ENCODE measurements at regions not wholly inside any gene's neighbourhood (a gene's known extent, or its start where the extent isn't known, plus 50 kb on each side); places are given as distances from the start of the nearest gene placed in this dataset.

DNA sequence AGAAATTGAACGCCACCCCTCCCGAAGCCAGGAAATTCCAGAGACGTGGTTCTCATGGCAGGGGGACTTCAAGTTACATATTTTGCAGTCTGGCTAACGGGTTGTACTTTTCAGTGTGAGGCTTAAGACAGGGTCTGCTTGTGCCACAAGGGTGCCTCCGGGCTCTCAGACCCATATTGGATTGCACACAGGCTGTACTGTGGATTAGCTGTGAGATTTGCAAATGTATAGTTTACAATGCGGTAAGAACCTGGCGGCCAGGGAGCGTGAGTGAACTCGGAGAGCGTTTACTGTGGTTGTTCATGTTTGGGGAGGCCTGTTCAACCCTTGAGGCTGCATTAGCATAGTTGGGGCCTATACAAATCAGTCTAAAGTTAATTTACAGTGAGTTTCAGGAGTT is 143.9 kb upstream of the SIX2 start:
- no peak overlapping the region for H3K4me3 Mint-ChIP-seq
- H3K27ac Mint-ChIP-seq: no peak overlapping the region
- no peaks in the 10 kb centered on the region for H3K9me3 Mint-ChIP-seq
- no peaks in the 10 kb centered on the region for H3K4me1 Mint-ChIP-seq
- no peaks in the 10 kb centered on the region for H3K36me3 Mint-ChIP-seq
- peaks cover 5% of the 10 kb centered on the region for H3K27me3 Mint-ChIP-seq

DNA sequence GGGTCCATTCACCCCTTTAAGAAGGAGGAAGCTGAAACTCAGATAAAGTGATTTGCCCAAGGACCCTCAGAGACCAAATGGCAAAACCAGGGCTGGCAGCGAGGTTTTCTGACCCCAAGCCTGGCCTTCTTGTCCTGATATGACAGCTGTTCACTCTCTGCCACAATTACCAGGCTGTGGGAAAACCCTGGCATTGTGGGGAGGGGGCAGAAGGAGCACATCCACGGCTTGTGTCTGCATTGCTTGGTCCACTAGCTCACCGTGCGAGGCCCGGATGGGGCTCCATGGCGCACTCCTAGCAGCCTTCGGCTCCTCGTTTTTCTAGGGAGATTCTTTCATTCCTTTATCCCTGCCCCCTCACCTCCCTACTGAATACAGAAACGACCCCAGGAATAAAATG is 143.4 kb upstream of the SIX2 start:
- Mint-ChIP-seq H3K36me3 (no peaks in the 10 kb centered on the region), H3K27me3 (peaks cover 5% of the 10 kb centered on the region), H3K27ac (no peak overlapping the region), H3K4me1 (no peaks in the 10 kb centered on the region), H3K9me3 (no peaks in the 10 kb centered on the region), H3K4me3 (no peak overlapping the region)

DNA sequence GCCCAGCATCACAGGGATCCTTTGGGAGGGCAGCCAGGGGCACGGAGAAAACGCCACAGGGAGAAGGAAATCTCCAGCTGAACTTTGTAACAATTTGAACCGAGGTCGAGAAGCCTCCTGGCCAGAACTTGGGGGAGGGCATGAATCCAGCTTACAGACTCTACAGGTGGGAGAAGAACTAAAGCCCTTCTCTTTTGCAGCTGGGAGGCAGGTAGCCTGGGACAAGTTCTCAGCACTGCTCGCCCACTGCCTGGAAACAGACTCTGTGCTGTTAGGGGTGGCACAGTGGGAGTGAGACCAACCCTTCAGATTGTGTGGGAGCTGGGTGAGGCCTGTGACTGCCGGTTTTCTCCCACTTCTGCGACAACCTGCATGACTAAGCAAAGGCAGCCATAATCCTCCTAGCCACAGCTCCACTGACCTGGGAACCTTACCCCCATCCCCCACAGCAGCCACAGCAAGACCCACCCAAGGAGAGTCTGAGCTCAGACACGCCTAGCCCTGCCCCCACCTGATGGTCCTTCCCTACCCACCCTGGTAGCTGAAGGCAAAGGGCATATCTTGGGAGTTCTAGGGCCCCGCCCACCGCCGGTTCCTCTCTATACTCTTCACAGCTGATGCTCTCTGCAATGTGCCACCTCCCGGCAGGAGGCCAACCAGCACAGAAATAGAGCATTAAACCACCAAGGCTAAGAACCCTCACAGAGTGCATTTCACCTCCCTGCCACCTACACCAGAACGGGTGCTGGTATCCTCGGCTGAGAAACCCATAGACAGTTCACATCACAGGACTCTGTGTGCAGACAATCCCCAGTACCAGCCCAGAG is 136.0 kb upstream of the SIX2 start:
- Mint-ChIP-seq H3K4me3 (no peak overlapping the region), H3K36me3 (no peaks in the 10 kb centered on the region), H3K27ac (no peak overlapping the region), H3K4me1 (no peaks in the 10 kb centered on the region), H3K9me3 (peaks cover 6% of the 10 kb centered on the region), H3K27me3 (peaks cover 26% of the 10 kb centered on the region)

DNA sequence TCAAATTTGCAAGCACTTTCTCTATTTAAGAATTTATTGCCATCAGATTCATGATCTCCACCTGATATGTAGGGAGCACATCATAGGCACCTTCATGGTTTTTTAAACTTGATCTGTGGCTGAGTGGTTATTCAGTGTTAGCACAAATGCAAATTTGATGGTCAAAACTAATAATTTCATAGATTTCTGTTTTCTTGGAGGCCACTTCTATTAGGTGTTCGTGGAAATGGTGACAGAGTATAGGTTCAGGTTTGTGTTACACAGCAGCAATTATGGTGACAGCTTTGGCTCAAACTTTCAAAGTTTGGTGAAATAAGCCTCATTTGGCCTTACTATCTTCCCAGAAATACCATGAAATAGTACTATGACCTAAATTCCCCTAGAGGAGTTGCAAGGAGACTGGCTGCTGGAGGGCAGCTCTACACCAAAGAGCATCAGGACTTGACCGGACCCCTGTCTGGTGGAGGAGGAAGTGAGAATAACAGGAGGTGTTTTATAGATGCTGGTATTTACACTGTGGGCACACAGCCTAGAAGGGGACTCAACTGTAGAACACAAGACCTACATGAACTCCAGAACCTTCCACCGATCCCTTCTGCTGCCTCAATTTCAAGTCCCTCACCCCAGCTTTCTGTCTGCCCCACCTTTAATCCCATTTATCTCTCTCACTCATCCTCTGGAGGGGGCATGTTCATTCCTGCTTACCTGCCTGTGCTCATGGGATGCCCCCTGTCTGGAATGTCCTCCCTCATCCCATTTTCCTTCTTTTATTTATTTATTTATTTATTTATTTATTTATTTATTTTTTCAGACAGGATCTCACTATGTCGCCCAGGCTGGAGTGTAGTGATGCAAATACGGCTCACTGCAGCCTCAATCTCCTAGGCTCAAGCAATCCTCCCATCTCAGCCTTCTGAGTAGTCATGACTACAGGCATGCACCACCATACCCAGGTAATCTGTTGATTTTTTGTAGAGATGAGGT is 132.9 kb upstream of the SIX2 start:
- H3K27ac Mint-ChIP-seq: no peak overlapping the region
- H3K9me3 Mint-ChIP-seq: peaks cover 6% of the 10 kb centered on the region
- H3K36me3 Mint-ChIP-seq: no peaks in the 10 kb centered on the region
- H3K4me1 Mint-ChIP-seq: no peaks in the 10 kb centered on the region
- no peak overlapping the region for H3K4me3 Mint-ChIP-seq
- H3K27me3 Mint-ChIP-seq: peaks cover 27% of the 10 kb centered on the region

DNA sequence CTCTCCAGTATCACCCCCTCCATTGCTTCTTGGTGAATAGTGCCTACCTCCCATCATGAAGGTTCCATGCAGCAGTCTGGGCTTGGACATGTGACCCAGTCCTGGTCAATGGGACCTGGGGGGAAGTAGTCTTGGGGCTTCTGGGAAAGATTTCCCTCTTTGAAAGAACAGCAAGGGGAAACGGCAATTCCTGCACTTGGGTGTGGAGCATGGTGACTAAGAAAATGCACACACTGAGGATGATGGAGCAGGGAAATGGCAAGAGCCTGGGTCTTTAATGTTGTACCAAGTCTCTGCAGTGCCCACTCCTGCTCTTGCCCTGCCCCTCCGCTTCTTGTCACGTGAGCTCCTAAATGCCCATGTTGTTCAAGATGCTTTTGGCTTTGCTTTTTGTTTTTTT is 131.4 kb upstream of the SIX2 start:
- H3K4me1 Mint-ChIP-seq: no peaks in the 10 kb centered on the region
- no peaks in the 10 kb centered on the region for H3K36me3 Mint-ChIP-seq
- peaks cover 24% of the 10 kb centered on the region for H3K27me3 Mint-ChIP-seq
- H3K27ac Mint-ChIP-seq: no peak overlapping the region
- H3K4me3 Mint-ChIP-seq: no peak overlapping the region
- no peaks in the 10 kb centered on the region for H3K9me3 Mint-ChIP-seq

DNA sequence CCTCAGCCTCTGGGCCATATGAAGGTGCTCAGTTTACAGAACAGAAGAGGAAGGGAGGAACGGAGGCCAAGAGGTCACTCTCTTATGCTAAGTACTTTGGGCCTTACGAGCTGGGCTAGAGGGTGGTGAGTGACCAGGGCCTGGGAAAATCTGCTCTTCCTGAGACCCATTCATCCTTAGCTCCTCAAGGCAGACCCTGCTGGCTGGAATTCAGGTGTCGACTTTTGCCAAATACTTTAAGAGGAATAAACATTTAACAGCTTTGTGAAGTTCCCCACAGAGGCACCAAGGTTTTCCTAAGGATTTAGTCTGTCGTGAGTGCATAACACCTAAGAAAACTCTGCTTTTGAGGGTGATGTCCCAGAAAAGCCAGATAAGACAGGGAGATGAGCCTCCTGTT is 129.7 kb upstream of the SIX2 start:
- no peaks in the 10 kb centered on the region for H3K9me3 Mint-ChIP-seq
- H3K27me3 Mint-ChIP-seq: peaks cover 16% of the 10 kb centered on the region
- H3K4me3 Mint-ChIP-seq: no peak overlapping the region
- H3K4me1 Mint-ChIP-seq: no peaks in the 10 kb centered on the region
- H3K27ac Mint-ChIP-seq: no peak overlapping the region
- H3K36me3 Mint-ChIP-seq: no peaks in the 10 kb centered on the region

DNA sequence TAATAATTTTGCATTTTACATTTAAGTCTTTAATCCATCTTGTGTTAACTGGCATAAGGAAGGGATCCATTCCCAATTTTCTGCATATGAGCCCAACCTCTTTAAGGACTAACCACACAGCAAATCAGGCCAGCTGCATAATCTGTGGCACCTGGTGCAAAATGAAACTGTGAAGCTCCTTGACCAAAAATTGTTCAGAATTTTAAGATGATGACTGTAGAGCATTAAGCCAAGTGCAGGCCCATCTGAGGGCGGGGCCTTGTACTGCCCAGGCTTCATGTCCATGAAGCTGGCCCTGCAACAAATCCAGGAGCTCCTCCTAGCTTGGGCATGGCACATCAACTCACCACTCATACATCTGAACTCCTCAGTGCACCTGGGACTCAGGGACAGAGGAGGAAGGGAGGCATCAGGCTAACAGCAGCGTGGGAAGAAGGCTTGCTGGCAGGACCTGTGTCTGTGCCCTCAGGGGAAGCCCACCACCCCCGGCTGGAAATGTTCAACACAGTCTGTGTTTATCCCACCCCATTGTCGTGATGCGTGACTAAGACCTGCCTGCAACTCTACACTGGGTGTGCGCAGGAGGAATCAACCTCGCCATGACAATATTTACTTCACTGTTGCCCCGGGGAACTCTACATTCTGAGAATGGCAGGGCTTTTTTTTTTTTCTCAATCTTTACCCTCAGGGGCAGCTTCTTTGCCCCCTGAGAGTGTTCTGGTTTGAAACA is 128.9 kb upstream of the SIX2 start:
- no peaks in the 10 kb centered on the region for H3K4me1 Mint-ChIP-seq
- H3K9me3 Mint-ChIP-seq: no peaks in the 10 kb centered on the region
- no peaks in the 10 kb centered on the region for H3K36me3 Mint-ChIP-seq
- H3K27ac Mint-ChIP-seq: no peak overlapping the region
- H3K4me3 Mint-ChIP-seq: no peak overlapping the region
- peaks cover 11% of the 10 kb centered on the region for H3K27me3 Mint-ChIP-seq

DNA sequence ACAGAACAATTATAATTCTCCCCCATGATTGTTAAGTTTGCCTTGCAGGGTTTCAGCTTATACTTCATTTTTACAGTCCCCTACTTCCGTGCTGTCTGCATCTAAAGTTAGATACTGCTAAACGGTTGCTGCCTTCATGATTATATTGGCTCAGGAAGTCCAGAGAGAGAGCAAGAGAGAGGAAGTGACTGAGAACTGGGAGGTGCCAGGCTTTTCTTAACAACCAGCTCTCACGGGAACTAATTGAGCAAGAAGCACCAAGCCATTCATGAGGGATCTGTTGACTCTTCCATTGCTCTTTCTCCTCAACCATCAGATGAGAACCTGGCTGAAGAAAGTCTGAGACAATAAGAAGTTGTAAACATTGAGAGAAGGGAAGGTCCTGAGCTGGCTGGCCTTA is 125.5 kb upstream of the SIX2 start:
- Mint-ChIP-seq H3K27me3 (peaks cover 6% of the 10 kb centered on the region), H3K4me3 (no peak overlapping the region), H3K9me3 (no peaks in the 10 kb centered on the region), H3K27ac (no peak overlapping the region), H3K4me1 (no peaks in the 10 kb centered on the region), H3K36me3 (no peaks in the 10 kb centered on the region)

DNA sequence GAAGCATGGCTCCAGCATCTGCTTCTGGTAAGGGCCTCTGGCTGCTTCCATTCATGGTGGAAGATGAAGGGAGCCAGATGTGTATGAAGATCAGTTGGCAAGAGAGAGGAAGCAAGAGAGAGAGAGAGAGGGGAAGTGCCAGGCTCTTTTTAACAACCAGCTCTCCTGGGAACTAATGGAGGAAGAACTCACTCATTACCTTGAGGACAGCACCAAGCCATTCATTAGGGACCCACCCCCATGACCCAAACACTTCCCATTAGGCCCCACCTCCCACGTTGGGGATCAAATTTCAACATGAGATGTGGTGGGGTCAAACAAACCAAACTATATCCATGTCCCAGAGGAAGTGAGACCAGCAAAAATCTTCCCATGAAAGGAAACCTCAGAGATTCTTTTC is 124.8 kb upstream of the SIX2 start:
- Mint-ChIP-seq H3K36me3 (no peaks in the 10 kb centered on the region), H3K4me1 (no peaks in the 10 kb centered on the region), H3K27ac (no peak overlapping the region), H3K9me3 (no peaks in the 10 kb centered on the region), H3K27me3 (peaks cover 6% of the 10 kb centered on the region), H3K4me3 (no peak overlapping the region)

DNA sequence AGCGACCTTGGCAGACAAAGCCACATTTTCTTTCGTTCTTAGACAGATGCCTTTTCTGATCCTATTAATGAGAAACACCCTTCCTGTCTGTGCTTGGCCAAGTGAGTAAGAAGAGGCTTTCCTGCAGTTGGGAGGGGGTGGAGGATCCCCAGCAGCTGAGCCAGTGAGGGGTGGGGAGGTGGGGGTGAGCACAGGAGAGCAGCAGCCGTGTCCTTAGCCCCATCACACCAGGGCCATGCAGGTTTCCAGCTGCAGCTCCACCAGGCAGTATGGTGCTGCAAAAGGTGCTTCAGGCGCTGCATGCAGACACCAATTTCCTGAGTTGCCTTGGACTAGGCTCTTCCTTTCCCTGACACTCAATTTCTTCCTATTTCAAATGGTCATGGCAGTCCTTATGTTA is 123.3 kb upstream of the SIX2 start:
- H3K4me1 Mint-ChIP-seq: no peaks in the 10 kb centered on the region
- peaks cover 6% of the 10 kb centered on the region for H3K27me3 Mint-ChIP-seq
- H3K4me3 Mint-ChIP-seq: no peak overlapping the region
- no peaks in the 10 kb centered on the region for H3K36me3 Mint-ChIP-seq
- no peaks in the 10 kb centered on the region for H3K9me3 Mint-ChIP-seq
- H3K27ac Mint-ChIP-seq: no peak overlapping the region

DNA sequence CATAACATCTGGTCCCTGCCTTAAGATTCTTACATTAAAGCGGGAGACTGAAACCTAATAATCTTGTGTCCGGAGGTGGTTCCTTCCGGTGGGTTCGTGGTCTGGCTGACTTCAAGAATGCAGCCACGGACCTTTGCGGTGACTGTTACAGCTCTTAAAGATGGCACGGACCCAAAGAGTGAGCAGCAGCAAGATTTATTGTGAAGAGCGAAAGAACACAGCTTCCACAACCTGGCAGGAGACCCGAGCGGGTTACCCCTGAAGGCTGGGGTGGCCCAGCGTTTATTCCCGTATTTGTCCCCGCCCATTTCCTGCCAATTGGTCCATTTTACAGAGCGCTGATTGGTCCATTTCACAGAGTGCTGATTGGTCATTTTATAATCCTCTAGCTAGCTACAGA is 122.3 kb upstream of the SIX2 start:
- peaks cover 1% of the 10 kb centered on the region for H3K27me3 Mint-ChIP-seq
- H3K4me1 Mint-ChIP-seq: no peaks in the 10 kb centered on the region
- H3K36me3 Mint-ChIP-seq: no peaks in the 10 kb centered on the region
- H3K9me3 Mint-ChIP-seq: no peaks in the 10 kb centered on the region
- H3K4me3 Mint-ChIP-seq: no peak overlapping the region
- H3K27ac Mint-ChIP-seq: no peak overlapping the region

DNA sequence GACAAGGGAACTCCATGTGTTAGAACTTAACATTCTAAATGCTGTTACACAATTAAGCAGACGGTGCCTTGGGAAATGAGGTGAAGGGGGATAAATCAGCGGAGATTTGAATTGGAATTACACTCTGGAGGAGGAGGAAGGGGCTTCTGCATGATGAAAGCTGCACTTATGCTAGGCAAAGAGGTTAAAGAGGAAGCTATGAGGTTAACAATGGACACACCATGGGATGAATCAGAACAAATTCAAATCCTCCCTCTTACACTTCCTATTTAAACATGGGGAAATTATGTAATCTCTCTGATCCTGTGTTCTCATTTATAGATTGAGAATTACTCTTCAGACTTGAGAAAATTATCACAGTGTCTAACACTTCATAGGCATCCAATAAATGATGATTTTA is 121.5 kb upstream of the SIX2 start:
- no peaks in the 10 kb centered on the region for H3K9me3 Mint-ChIP-seq
- H3K27me3 Mint-ChIP-seq: no peaks in the 10 kb centered on the region
- no peak overlapping the region for H3K4me3 Mint-ChIP-seq
- no peak overlapping the region for H3K27ac Mint-ChIP-seq
- H3K36me3 Mint-ChIP-seq: no peaks in the 10 kb centered on the region
- no peaks in the 10 kb centered on the region for H3K4me1 Mint-ChIP-seq

DNA sequence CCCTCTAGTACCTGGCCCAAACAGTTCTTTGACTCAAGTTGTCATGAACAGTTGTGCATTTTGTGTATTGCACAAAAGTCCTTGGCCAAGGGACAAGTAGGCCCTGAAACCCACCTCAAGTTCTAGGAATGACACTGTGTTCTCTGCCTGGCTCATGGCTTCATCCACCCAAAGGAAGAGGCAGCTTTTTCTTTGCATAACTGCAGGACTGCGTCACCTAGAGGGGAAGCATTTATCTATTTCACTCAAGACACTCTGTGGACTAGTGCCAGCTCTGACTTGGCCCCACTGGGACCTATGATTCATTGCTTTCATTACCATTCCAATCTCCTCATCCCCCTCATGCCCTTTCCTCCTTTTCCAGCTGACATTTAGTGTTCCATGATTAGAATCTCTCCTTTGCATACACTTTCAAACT is 119.3 kb upstream of the SIX2 start:
- Mint-ChIP-seq H3K9me3 (no peaks in the 10 kb centered on the region), H3K4me1 (no peaks in the 10 kb centered on the region), H3K27ac (no peak overlapping the region), H3K36me3 (no peaks in the 10 kb centered on the region), H3K4me3 (no peak overlapping the region), H3K27me3 (no peaks in the 10 kb centered on the region)

DNA sequence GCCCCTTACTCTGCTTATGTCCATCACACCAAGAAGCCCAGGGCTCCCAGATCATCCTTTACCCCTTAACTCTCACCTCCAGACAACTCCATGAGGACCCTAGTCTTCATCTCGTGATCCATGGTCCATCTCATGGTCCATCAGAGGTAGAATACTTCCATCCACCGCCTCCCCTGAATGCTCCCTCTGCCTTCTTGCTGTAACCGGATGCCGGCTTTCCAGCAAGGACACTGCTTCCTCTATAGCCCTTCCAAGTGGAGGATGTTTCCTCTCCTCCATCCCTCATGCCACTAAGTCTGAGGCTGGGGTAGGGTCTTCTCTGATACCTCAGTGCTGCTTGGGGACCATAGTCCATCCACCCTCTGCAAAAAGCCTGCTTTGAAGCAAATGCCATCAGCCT is 118.6 kb upstream of the SIX2 start:
- H3K4me1 Mint-ChIP-seq: no peaks in the 10 kb centered on the region
- no peaks in the 10 kb centered on the region for H3K27me3 Mint-ChIP-seq

DNA sequence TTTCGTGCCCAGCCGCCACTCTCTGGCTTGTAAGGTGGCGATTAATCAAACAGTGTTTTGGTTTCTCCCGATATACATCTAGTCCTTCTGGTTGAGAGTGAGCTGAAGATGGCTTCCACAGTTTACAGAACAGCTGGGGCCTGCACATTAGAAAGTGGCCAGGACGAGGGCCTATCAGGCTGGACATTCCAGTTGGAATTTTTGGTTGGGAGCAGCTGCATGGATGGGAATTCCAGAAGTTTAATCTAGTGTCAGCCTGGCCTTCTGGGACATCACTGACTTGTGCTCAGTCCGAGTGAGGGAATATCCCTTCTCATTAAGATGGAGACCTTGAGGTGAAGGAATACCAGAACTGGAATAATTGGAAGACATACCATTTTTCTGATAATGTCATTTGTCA is 118.1 kb upstream of the SIX2 start:
- Mint-ChIP-seq H3K36me3 (no peaks in the 10 kb centered on the region), H3K27ac (no peak overlapping the region), H3K4me1 (no peaks in the 10 kb centered on the region), H3K27me3 (no peaks in the 10 kb centered on the region), H3K4me3 (no peak overlapping the region), H3K9me3 (no peaks in the 10 kb centered on the region)

More for the DNA sequence above, 118.6 kb upstream of the SIX2 start:
- Mint-ChIP-seq H3K36me3 (no peaks in the 10 kb centered on the region), H3K27ac (no peak overlapping the region), H3K4me3 (no peak overlapping the region), H3K9me3 (no peaks in the 10 kb centered on the region)

DNA sequence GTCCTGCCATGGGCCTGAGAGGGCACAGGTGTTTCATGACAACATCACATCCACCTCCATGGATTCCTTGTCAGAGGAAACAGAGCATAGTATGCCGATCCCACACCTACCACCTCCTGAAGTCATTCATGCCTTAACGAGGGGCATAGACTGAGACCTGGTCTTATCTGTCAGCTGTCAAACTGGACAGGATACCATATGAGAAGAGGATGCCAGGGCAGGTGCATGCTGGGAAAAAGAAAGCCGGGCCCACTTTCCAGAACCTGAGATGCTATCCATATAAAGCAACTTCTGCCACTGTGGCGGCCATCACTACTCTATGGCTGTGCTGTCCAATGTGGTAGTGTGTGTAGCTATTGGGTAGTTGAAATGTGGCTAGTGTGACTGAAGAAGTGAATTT is 116.0 kb upstream of the SIX2 start:
- Mint-ChIP-seq H3K27me3 (no peaks in the 10 kb centered on the region), H3K4me1 (no peaks in the 10 kb centered on the region), H3K4me3 (no peak overlapping the region), H3K9me3 (no peaks in the 10 kb centered on the region), H3K36me3 (no peaks in the 10 kb centered on the region), H3K27ac (no peak overlapping the region)

Measured in activated naive CD4-positive, alpha-beta T cell treated with anti-CD3 and anti-CD28 coated beads, Interleukin-2, amount 50 U/mL, for 24 hours (primary cell).